IPS-11a (cell line): ENCODE measurements at regions not wholly inside any gene's neighbourhood (a gene's known extent, or its start where the extent isn't known, plus 50 kb on each side); places are given as distances from the start of the nearest gene placed in this dataset.
"Not testable (repeated sequence)": the region's sequence is repeated elsewhere in the genome, so short reads cannot be mapped to it uniquely, and the experiment has no call there.

ENCODE experiments used
- H3K4me3 ChIP-seq: one replicate; pipeline ENCODE4 v1.5.1; 2013; ENCODE audit warnings: low read depth, low read length, control low read depth

DNA sequence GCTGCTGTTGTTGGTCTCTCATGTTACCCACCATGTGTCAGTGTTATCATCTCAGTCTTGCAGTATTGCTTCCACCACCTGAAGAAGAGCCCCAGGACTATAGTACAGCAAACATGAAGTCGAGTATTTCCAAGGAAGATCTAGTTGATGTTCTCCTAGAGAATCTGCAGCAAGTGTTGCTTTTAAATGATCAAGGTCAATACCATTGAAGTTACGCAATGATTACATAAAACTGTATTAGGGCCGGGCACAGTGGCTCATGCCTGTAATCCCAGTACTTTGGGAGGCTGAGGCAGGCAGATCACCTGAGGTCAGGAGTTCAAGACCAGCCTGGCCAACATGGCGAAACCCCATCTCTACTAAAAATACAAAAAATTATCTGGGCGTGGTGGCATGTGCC lies 173.9 kb downstream of the TJP1 start:
- H3K4me3 ChIP-seq: not testable (repeated sequence)

DNA sequence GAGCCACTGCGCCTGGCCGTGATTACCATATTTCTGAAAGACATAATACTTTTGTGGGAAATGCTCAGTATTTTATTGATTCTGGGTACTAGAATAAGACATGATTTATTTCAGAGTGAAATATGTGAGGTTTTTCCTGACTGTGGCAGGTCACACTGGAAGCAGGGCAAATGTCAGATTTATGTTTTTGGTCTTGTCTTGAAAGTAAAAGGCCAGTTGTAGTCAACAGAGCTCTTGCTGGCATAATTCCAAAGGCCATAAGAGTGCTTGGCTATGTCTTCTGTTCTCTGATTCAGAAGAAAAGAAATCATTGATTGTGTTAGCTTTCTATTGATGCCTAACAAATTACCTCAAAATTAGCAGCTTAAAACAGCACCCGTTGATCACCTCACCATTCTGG lies 176.4 kb downstream of the TJP1 start:
- H3K4me3 ChIP-seq: no peak overlapping the region

DNA sequence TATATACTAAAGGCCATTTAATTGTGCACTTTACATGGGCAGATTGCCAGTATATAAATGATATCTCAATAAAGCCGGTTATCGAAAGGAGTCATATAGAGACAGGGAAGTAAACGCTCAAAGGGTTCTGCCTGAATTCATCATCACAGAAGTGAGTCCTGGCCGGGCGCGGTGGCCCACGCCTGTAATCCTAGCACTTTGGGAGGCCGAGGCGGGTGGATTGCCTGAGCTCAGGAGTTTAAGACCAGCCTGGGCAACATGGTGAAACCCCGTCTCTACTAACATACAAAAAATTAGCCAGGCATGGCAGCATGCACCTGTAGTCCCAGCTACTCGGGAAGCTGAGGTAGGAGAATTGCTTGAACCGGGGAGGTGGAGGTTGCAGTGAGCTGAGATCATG lies 177.9 kb downstream of the TJP1 start:
- not testable (repeated sequence) for H3K4me3 ChIP-seq

GRCh38 chr15:29638781-29639180 lies 183.5 kb downstream of the TJP1 start:
- H3K4me3 ChIP-seq: no peak overlapping the region

DNA sequence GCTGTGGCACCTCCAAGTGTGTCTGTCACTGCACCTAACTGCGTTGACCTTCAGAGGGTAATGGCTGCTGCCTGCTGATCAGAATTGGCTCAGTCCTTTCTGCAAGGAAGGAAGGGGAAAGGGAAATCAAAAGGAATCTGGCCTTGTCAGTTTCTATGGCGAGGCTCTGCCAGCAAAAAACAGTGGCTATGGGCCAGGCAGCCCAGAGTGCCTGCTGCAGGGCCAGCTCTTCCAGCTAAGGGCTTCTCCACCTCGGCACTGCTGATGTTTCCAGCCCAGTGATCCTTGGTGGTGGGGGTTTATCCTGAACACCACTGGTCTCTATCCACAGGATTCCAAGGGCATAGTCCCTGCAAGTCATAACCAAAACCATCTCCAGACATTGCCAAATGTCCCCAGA lies 184.3 kb downstream of the TJP1 start:
- no peak overlapping the region for H3K4me3 ChIP-seq

- no peak overlapping the region for H3K4me3 ChIP-seq
Measured at GRCh38 chr15:29637555-29637954, 184.7 kb downstream of the TJP1 start.

DNA sequence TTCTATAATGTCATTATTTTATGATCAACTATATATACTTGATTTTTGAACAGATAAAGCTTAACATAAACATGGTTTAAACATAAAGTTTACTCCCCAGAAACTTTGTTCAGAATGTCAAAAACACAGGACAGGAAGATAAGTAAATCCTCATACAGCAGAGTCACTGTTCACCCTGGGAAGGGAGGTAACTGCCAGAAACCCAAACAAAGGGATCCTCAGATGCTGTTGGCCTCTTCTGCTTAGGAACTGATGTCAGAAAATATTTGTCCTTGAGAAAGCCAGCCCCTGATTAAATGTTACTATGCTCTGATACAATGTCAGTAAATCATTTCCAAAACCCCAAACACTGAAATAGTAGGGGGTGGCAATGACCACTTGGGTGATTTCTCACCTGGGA lies 185.3 kb downstream of the TJP1 start:
- H3K4me3 ChIP-seq: no peak overlapping the region

DNA sequence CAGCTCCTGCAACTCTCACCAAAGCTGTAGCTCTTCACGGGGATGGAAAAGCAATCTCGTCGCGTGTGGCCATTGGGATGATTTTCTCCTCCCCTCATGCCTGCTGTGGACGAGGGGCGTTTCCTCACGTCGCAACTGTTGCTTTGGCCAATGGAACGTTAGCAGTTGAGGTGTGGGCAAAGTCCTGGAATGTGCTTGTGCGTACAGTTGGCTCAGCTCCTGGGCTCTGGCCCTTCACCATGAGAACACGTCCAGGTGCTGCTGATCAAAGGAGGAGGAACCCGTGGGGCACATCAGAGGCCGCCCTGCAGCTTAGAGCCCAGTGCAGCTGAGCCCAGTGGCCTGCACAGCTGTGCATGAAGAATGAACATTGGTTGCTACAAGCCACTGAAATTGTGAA lies 186.1 kb downstream of the TJP1 start:
- H3K4me3 ChIP-seq: no peak overlapping the region

- H3K4me3 ChIP-seq: no peak overlapping the region
Measured at GRCh38 chr15:29635513-29636098, 186.7 kb downstream of the TJP1 start.

GRCh38 chr15:29633971-29634370 lies 188.3 kb downstream of the TJP1 start:
- no peak overlapping the region for H3K4me3 ChIP-seq

GRCh38 chr15:29632671-29633406 lies 189.4 kb downstream of the TJP1 start:
- H3K4me3 ChIP-seq: no peak overlapping the region

GRCh38 chr15:29631076-29632070 lies 190.9 kb downstream of the TJP1 start:
- no peak overlapping the region for H3K4me3 ChIP-seq

DNA sequence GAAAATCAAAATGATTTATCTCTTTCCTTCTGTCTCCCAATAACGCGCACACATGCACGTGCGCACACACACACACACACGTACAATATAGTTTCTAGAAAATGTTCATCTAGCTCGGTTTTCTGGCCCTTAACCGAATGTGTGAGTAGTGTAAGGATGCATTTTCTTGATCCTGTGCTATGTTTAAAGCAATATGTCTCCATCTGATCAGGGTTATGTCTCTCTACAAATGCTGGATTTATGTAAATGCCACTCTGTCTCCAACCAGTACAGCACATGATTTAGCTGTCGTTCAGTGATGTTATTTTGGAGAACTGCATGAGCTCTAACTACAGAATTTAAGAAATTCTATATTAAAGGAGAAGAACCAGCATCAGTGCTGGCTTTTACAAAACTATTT lies 198.0 kb downstream of the TJP1 start:
- H3K4me3 ChIP-seq: no peak overlapping the region

GRCh38 chr15:29623116-29623639 lies 199.1 kb downstream of the TJP1 start:
- H3K4me3 ChIP-seq: no peak overlapping the region

GRCh38 chr15:29622637-29623036 lies 199.6 kb downstream of the TJP1 start:
- no peak overlapping the region for H3K4me3 ChIP-seq

GRCh38 chr15:29621616-29622015 lies 200.7 kb downstream of the TJP1 start:
- no peak overlapping the region for H3K4me3 ChIP-seq

DNA sequence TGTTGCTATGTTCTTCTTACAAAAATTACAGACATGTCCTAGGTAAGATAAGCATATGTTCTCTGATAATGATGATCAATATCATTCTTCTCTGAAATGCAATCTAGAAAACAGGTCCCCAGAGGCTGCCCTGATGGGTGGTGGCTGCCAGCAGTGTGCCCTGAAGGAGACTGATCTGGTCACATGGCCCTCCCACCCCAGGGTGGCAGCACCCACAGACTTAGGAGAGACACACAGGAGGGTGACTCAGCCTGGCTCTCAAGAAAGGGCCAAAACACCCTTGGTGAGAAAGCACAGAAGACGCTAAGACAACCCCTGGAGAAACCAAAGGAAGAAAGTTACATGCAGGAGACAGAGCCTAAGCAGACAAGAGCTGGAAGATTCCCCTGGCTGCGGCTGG lies 203.7 kb downstream of the TJP1 start:
- H3K4me3 ChIP-seq: no peak overlapping the region

GRCh38 chr15:29616512-29616911 lies 205.8 kb downstream of the TJP1 start:
- no peak overlapping the region for H3K4me3 ChIP-seq

DNA sequence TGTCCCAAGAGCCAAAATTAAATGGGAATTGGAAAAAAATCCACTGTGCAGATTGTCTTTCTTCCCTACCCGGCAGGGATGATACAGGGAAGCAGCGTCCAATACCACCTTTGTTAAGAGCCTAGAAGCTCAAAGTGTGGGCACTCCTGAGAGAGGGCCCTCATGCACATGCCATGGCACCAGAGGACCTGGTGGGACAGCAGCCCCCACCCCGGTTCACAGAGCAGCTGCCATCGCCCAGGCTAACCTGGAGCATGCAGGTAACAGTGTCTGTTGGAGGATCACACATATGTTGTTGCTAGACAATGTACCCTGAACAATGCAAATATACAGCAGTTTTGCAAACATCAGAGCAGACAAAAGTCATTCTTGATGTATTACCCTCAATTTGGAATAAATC lies 206.5 kb downstream of the TJP1 start:
- no peak overlapping the region for H3K4me3 ChIP-seq

DNA sequence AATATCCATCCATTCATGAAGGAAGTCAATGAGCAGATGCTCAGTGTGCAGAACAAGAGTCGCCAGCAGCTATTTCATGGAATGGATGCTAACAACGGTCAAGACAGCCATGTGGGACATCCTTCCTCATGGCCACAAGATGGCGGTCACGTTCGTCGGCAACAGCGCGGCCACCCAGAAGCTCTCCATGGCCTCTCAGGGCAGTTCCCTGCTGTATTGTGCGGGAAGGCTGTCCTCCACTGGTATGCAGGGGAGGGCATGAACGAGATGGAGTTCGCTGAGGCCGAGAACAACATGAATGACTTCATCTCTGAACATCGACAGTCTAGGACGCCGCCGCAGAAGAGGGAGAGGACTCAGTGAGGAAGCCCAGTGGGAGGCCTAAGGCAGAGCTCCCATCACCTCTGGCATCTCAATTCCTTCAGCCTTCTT lies 208.3 kb downstream of the TJP1 start:
- no peak overlapping the region for H3K4me3 ChIP-seq

- H3K4me3 ChIP-seq: no peak overlapping the region
Measured at GRCh38 chr15:29612701-29613100, 209.6 kb downstream of the TJP1 start.
